ENCODE measurements at regions not wholly inside any gene's neighbourhood (a gene's known extent, or its start where the extent isn't known, plus 50 kb on each side); places are given as distances from the start of the nearest gene placed in this dataset.

DNA sequence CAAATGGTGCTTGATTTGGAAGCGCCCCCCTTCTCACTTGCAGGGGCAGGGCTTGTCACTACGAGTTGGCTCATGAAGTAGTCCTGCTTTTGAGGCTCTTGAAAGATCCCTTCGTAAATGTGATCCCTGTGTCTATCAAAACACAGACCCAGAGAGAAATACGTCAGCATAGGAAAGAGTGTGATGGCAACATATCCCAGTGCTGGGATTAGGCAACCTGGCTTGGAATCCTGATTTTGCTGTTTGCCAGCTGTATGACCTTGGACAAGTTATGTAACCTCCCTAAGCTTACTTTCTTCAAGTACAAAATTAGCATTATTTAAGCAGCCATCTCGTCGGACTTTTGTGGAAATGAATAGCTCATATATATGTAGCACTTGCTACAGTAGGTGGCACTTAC, 228.4 kb downstream of the ATG4C start:
- no peaks in the 10 kb centered on the region for H3K27me3 ChIP-seq (ENCODE audit: control insufficient read depth, insufficient read depth, low read length)
- no peak overlapping the region for H3K9ac ChIP-seq (ENCODE audit: low read length)
- no peaks in the 10 kb centered on the region for H3K36me3 ChIP-seq (ENCODE audit: control insufficient read depth, low read depth, low read length)
- H3K4me3 ChIP-seq (ENCODE audit: low read length): no peak overlapping the region
- no peaks in the 10 kb centered on the region for H3K4me1 ChIP-seq (ENCODE audit: control insufficient read depth, low read depth, low read length)
- no peaks in the 10 kb centered on the region for H3K9me3 ChIP-seq (ENCODE audit: control insufficient read depth, low read depth, low read length)
- no peak overlapping the region for H3K27ac ChIP-seq (ENCODE audit: low read length)

DNA sequence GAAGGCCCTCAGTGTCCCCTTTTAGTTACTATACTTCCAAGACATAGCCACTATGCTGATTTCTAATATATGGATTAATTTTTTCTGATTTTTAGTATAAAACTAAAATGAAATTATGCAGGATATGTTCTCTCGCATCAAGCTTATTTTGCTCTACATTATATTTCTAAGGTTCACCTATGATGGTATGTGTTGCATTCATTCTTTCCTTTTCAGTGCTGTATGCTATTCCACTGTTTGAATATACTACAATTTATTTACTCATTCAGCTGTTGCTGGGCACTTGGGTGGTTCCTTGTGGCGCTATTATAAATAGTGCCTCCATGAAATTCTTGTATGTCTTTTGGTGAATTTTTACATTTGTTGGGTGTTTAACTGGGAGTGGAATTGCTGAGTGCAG, 230.3 kb downstream of the ATG4C start:
- Histone ChIP-seq H3K27me3 (ENCODE audit: control insufficient read depth, insufficient read depth, low read length) (no peaks in the 10 kb centered on the region), H3K4me1 (ENCODE audit: control insufficient read depth, low read depth, low read length) (no peaks in the 10 kb centered on the region), H3K4me3 (ENCODE audit: low read length) (no peak overlapping the region), H3K9me3 (ENCODE audit: control insufficient read depth, low read depth, low read length) (no peaks in the 10 kb centered on the region), H3K27ac (ENCODE audit: low read length) (no peak overlapping the region), H3K9ac (ENCODE audit: low read length) (no peak overlapping the region), H3K36me3 (ENCODE audit: control insufficient read depth, low read depth, low read length) (no peaks in the 10 kb centered on the region)

DNA sequence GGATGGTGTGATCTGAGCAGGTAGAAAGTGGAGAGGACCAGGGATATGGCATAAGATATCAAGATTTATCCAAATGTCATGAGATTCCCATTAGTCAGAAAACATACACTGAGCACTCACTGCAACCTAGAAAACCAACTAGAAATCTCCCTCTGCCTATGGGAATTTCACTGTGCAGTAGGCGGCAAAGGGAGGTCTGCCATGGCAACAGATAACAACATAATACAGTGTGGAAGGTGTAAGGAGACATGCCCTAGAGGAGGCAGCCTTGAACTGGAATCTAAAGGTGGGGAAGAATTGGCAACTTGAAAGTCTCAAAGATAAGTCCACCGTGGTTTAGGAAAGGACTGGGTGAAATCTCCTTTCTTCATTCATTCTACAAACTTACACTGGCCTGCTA, 238.4 kb downstream of the ATG4C start:
- Histone ChIP-seq H3K9ac (ENCODE audit: low read length) (no peak overlapping the region), H3K4me3 (ENCODE audit: low read length) (no peak overlapping the region), H3K27ac (ENCODE audit: low read length) (no peak overlapping the region), H3K4me1 (ENCODE audit: control insufficient read depth, low read depth, low read length) (no peaks in the 10 kb centered on the region), H3K36me3 (ENCODE audit: control insufficient read depth, low read depth, low read length) (no peaks in the 10 kb centered on the region), H3K27me3 (ENCODE audit: control insufficient read depth, insufficient read depth, low read length) (no peaks in the 10 kb centered on the region), H3K9me3 (ENCODE audit: control insufficient read depth, low read depth, low read length) (no peaks in the 10 kb centered on the region)

DNA sequence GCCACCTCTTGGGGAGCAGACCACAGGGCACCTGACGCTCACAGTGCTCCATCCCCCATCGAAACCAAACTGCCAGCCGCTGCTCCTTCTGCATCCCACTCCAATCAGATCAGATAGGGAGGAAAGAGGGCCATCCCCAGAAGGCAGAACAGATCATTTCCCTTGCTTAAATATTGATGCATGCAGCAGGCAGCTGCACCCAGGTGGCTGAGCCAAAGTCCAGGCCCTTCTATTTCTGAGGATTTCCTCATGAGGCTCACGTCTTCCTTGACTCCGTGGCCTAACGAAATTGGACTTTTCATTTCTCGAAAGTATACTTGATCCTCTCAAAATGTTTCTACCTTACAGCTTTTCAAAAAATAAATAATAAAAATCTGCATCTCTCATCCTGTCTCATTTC, 239.2 kb downstream of the ATG4C start:
- H3K27me3 ChIP-seq (ENCODE audit: control insufficient read depth, insufficient read depth, low read length): no peaks in the 10 kb centered on the region
- no peaks in the 10 kb centered on the region for H3K4me1 ChIP-seq (ENCODE audit: control insufficient read depth, low read depth, low read length)
- H3K36me3 ChIP-seq (ENCODE audit: control insufficient read depth, low read depth, low read length): no peaks in the 10 kb centered on the region

DNA sequence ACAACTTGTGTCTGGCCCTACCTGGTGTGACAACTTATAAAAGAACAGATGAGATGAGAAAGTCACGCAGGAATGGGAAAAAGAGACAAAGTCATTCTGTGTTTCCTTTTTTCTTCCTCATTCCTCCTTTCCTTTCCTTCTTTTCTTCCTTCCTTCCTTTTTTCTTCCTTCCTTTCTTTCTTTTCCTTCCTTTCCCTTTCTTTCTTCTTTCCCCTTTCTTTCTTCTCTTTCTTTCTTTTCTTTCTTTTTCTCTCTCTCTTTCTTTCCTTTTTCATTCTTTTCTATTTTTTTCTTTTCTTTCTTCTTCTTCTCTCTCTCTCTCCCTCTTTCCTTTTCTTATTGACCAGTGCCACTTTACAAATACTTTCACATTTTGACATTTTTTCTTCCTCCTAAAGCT, 239.7 kb downstream of the ATG4C start:
- Histone ChIP-seq H3K27me3 (ENCODE audit: control insufficient read depth, insufficient read depth, low read length) (no peaks in the 10 kb centered on the region), H3K4me1 (ENCODE audit: control insufficient read depth, low read depth, low read length) (no peaks in the 10 kb centered on the region), H3K27ac (ENCODE audit: low read length) (no peak overlapping the region), H3K9me3 (ENCODE audit: control insufficient read depth, low read depth, low read length) (no peaks in the 10 kb centered on the region), H3K9ac (ENCODE audit: low read length) (no peak overlapping the region), H3K36me3 (ENCODE audit: control insufficient read depth, low read depth, low read length) (no peaks in the 10 kb centered on the region), H3K4me3 (ENCODE audit: low read length) (no peak overlapping the region)

More for the DNA sequence above, 239.2 kb downstream of the ATG4C start:
- H3K9ac ChIP-seq (ENCODE audit: low read length): no peak overlapping the region
- H3K4me3 ChIP-seq (ENCODE audit: low read length): no peak overlapping the region
- no peak overlapping the region for H3K27ac ChIP-seq (ENCODE audit: low read length)
- H3K9me3 ChIP-seq (ENCODE audit: control insufficient read depth, low read depth, low read length): no peaks in the 10 kb centered on the region

DNA sequence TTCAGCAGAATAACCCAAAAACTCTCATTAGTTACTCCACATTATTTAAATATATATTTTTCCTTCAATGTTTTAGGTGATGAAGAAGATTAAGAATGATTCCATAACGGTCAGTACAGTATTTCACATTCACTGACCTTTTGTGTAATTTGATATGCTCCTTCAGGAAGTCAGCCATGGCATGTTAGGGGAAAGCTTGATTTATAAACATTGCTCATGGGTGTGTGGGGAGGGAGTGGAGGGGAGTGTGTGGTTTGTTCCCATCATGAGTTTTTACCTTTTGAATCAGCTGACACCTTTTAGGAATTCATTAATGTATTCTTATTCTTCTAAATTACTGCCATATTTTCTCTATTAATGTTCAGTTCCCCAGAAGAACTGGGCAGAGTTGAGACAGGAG, 240.2 kb downstream of the ATG4C start:
- Histone ChIP-seq H3K9ac (ENCODE audit: low read length) (no peak overlapping the region), H3K4me1 (ENCODE audit: control insufficient read depth, low read depth, low read length) (no peaks in the 10 kb centered on the region), H3K36me3 (ENCODE audit: control insufficient read depth, low read depth, low read length) (no peaks in the 10 kb centered on the region), H3K27ac (ENCODE audit: low read length) (no peak overlapping the region), H3K4me3 (ENCODE audit: low read length) (no peak overlapping the region), H3K27me3 (ENCODE audit: control insufficient read depth, insufficient read depth, low read length) (no peaks in the 10 kb centered on the region), H3K9me3 (ENCODE audit: control insufficient read depth, low read depth, low read length) (no peaks in the 10 kb centered on the region)

DNA sequence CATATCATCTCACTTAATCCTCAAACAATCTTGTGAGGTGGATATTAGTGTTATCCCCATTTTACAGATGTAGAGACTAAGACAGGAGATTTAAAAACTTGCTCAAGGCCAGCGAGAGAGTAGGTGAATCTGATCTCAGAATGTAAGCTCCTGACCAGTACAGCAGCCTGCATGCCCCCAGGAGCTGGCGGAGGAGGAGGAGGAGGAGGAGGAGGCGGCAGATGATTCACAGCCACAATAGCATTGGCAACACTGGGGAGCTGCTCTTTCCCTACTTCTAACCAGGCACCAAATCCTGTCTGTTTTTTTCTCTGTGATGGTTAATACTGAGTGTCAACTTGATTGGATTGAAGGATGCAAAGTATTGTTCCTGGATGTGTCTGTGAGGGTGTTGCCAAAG, 243.2 kb downstream of the ATG4C start:
- H3K36me3 ChIP-seq (ENCODE audit: control insufficient read depth, low read depth, low read length): no peaks in the 10 kb centered on the region

DNA sequence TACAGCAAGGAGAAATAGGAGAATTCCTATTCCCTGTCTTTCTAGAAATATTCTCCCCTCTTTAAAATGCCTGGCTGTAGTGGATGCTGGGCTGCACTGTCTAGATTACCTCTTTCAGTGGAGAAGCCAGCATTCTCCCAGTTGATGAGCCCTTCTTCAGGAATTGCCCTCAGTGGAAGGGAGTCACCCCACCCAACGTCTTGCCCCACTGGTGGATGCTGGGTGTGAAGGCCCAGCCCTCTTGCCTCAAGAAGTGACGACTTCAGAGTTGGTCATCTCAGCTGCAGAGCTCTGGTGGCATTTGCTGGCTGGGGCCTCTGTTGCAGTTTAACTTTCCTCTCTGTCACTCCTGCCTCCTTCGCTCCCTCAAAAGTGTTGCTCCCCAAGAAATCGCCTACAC, 248.2 kb downstream of the ATG4C start:
- Histone ChIP-seq H3K9me3 (ENCODE audit: control insufficient read depth, low read depth, low read length) (no peaks in the 10 kb centered on the region), H3K27me3 (ENCODE audit: control insufficient read depth, insufficient read depth, low read length) (no peaks in the 10 kb centered on the region), H3K27ac (ENCODE audit: low read length) (no peak overlapping the region), H3K36me3 (ENCODE audit: control insufficient read depth, low read depth, low read length) (no peaks in the 10 kb centered on the region), H3K4me1 (ENCODE audit: control insufficient read depth, low read depth, low read length) (no peaks in the 10 kb centered on the region), H3K9ac (ENCODE audit: low read length) (no peak overlapping the region), H3K4me3 (ENCODE audit: low read length) (no peak overlapping the region)

More for the DNA sequence above, 243.2 kb downstream of the ATG4C start:
- Histone ChIP-seq H3K4me1 (ENCODE audit: control insufficient read depth, low read depth, low read length) (no peaks in the 10 kb centered on the region), H3K4me3 (ENCODE audit: low read length) (no peak overlapping the region), H3K27ac (ENCODE audit: low read length) (no peak overlapping the region), H3K27me3 (ENCODE audit: control insufficient read depth, insufficient read depth, low read length) (no peaks in the 10 kb centered on the region), H3K9me3 (ENCODE audit: control insufficient read depth, low read depth, low read length) (no peaks in the 10 kb centered on the region), H3K9ac (ENCODE audit: low read length) (no peak overlapping the region)

DNA sequence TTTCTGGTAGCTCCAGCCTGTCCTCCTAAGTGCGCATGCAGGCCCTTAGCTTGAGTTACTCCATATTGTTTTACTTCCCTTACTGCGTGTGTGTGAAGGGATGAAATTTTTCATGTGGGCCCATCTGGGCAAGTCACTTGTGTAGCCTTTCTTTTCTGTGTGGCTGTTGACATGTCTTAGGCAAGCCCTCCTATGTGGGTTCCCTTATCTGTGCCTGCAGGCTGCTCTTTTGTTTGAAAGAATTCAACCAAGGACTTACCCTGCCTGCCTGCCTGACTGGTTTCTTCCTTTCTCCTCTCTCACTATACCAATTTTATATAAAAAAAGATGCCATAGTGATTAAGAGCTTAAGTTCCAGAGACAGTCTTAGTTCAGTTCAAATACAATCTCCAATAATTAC, 249.3 kb downstream of the ATG4C start:
- Histone ChIP-seq H3K27ac (ENCODE audit: low read length) (no peak overlapping the region), H3K9me3 (ENCODE audit: control insufficient read depth, low read depth, low read length) (no peaks in the 10 kb centered on the region), H3K4me1 (ENCODE audit: control insufficient read depth, low read depth, low read length) (no peaks in the 10 kb centered on the region), H3K4me3 (ENCODE audit: low read length) (no peak overlapping the region), H3K27me3 (ENCODE audit: control insufficient read depth, insufficient read depth, low read length) (no peaks in the 10 kb centered on the region), H3K9ac (ENCODE audit: low read length) (no peak overlapping the region), H3K36me3 (ENCODE audit: control insufficient read depth, low read depth, low read length) (no peaks in the 10 kb centered on the region)

DNA sequence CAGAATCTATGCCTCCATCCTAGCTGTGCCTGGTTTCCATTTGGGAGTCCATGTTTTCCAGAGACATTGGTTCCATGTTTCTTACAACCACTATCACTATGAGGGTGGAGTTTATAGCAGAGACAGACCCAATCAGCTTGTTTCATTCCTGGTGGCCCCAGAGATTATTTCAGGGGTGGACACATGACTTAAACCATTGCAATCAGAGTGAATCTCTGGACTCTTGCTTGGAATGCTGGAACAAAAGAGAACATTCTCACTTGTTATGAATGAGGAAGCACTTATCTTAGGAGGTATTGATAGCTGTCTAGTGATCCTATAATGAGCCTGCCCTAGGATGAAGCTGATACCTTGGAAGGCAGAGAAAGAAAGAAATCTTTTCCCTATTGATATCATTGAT, 250.3 kb downstream of the ATG4C start:
- no peak overlapping the region for H3K27ac ChIP-seq (ENCODE audit: low read length)
- H3K9me3 ChIP-seq (ENCODE audit: control insufficient read depth, low read depth, low read length): no peaks in the 10 kb centered on the region
- H3K36me3 ChIP-seq (ENCODE audit: control insufficient read depth, low read depth, low read length): no peaks in the 10 kb centered on the region
- H3K9ac ChIP-seq (ENCODE audit: low read length): no peak overlapping the region
- no peaks in the 10 kb centered on the region for H3K4me1 ChIP-seq (ENCODE audit: control insufficient read depth, low read depth, low read length)
- no peaks in the 10 kb centered on the region for H3K27me3 ChIP-seq (ENCODE audit: control insufficient read depth, insufficient read depth, low read length)
- H3K4me3 ChIP-seq (ENCODE audit: low read length): no peak overlapping the region

DNA sequence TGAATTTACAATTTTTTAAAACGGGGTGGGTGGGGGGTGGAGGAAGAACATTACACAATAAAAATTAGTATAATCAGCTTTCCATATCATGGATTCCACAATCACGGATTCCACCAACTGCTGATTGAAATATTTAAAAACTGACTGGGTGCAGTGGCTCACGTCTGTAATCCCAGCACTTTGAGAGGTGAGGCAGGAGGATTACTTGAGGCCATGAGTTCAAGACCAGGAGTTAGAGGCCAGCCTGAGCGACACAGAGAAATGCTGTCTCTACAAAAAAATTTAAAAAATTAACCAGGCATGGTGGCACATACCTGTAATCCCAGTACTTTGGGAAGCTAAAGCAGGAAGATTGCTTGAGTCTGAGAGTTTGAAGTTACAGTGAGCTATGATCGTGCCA, 254.7 kb downstream of the ATG4C start:
- Histone ChIP-seq H3K9me3 (ENCODE audit: control insufficient read depth, low read depth, low read length) (no peaks in the 10 kb centered on the region), H3K27me3 (ENCODE audit: control insufficient read depth, insufficient read depth, low read length) (no peaks in the 10 kb centered on the region), H3K4me3 (ENCODE audit: low read length) (no peak overlapping the region)

DNA sequence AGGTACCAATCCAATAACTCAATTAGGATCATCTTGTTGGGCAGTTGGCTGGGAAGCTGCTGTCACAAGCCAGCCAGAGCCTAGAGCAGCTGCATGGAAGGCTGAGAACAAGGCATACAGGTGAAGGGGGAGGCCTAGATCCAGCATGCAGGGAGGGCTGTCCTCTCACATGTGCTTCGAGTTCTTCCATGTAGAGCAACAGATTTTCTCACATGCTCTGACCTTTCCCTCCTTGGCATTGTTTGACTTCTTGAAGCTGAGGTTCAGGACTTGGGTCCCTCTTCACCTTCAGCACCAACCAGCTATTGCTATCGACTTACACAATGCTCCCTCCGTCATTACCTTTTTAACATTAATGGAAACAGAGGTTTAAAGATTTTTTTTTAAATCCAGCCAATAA, 257.7 kb downstream of the ATG4C start:
- H3K36me3 ChIP-seq (ENCODE audit: control insufficient read depth, low read depth, low read length): no peaks in the 10 kb centered on the region
- H3K27ac ChIP-seq (ENCODE audit: low read length): no peak overlapping the region
- no peak overlapping the region for H3K9ac ChIP-seq (ENCODE audit: low read length)
- H3K4me3 ChIP-seq (ENCODE audit: low read length): no peak overlapping the region
- H3K4me1 ChIP-seq (ENCODE audit: control insufficient read depth, low read depth, low read length): peaks cover 11% of the 10 kb centered on the region
- H3K9me3 ChIP-seq (ENCODE audit: control insufficient read depth, low read depth, low read length): no peaks in the 10 kb centered on the region
- H3K27me3 ChIP-seq (ENCODE audit: control insufficient read depth, insufficient read depth, low read length): no peaks in the 10 kb centered on the region

More for the DNA sequence above, 254.7 kb downstream of the ATG4C start:
- no peak overlapping the region for H3K9ac ChIP-seq (ENCODE audit: low read length)
- H3K27ac ChIP-seq (ENCODE audit: low read length): no peak overlapping the region
- peaks cover 11% of the 10 kb centered on the region for H3K4me1 ChIP-seq (ENCODE audit: control insufficient read depth, low read depth, low read length)
- H3K36me3 ChIP-seq (ENCODE audit: control insufficient read depth, low read depth, low read length): no peaks in the 10 kb centered on the region
